GM19328 (cell line): ENCODE measurements at regions not wholly inside any gene's neighbourhood (a gene's known extent, or its start where the extent isn't known, plus 50 kb on each side); places are given as distances from the start of the nearest gene placed in this dataset.

Experiments used
- ATAC-seq: cut with Tn5 transposase; IDR thresholded peaks from one replicate; pipeline ENCODE4 v1.9.1; 2021; ENCODE audit warnings: mild to moderate bottlenecking, moderate library complexity; ENCODE audit not compliant: unreplicated experiment

DNA sequence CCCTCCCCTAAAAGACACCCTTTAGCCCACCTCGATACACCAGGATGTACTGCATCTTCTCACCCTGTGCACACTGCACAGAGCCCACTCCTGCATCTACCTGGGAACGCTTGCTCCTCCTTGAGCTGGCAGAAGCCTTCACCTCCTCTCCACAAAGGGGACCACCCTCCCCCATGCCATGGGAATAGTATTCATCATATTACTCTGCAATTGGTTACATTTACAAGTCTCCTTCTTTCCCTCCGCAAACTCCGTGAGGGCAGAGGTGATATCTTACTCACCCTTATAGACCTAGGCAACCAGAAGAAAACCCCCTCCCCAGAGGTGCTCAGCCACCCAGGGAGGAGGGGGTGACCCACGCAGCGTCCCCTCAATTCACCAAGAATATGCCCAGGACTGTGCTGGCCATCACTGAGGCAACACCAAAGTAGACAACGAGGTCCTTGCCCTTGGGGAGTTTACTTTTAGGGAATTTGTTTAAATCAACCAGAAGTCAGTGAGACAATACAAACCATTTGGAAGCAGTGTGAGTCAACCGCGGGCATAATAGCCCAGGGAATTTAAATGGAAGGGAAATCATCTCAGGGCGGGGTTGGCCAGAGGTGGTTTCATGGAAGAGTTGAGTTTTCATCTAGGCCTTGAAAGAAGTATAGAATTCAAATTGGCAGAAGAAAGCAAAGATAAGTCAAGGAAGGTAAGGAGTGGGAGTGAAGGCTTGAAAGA lies 214.5 kb downstream of the BARX2 start:
- ATAC-seq = no peak

DNA sequence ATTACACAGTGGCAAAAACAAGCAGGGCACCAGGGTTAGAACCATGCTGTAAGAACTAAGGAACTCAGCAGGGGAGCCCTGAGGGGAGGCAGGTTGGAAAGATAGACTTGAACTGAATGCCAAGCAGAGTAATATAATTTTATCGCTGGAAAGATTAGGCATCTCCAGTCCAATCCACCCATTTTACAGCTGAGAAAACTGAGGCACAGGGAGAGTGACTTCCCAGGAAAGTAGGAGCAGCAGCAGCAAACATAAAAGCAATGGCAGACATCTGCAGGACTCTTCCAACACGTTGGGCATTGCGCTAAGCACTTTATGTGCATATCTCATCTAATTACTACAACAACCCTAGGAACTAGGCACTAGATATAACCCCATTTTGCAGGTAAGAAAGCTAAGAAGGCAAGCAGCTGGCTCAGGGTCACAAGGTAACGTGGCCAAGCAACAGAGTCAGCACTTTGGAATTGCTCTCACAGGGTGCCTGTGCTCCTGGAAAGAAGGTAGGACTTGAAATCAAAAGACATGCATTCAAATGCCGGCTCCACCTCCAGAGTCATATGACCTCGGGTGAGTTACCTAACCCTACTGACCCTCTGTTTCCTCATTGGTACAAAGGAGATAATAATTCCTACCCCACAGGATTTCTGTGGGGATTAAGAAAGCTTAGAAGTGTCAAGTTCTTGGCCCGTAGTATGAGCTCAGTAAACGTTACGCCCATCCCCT lies 215.3 kb downstream of the BARX2 start:
- no peak for ATAC-seq

DNA sequence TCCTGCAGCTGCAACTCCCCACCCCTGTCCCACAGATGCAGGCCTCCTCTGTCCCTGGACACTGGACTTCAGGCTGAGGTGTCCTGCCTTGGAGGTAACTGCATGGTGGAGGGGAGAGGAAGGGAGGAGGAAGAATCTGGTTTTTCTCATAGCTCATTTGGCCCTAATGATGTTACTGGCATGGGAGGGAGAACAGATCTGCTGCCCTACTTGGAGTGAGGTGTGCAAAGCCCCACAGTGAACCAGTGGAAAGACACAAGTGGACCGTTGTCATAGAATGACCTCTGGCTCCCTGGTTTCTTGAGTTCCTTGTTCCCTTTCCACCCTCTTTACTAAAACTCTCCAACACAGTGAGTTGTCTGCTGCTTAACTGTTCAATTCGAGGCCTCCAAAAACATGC lies 215.9 kb downstream of the BARX2 start:
- no peak for ATAC-seq

DNA sequence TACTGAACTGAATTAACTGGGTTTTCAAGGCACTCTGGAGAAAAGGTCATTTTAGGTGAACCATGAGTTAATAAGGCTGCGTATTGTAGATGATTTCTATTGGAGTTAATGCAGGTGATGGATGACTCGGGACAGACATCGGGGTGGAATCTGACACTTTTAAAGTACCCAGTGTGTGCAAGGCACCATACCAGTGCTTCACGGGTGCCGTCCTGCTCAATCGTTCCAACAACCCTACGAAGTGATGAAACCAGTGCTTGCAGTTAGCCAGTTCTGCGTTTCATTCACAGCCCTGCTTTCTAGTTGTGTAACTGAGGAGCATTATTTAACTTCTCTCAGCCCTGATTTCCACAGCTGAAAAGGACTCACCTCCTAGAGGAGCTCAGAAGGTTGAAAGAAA lies 216.5 kb downstream of the BARX2 start:
- ATAC-seq = no peak

DNA sequence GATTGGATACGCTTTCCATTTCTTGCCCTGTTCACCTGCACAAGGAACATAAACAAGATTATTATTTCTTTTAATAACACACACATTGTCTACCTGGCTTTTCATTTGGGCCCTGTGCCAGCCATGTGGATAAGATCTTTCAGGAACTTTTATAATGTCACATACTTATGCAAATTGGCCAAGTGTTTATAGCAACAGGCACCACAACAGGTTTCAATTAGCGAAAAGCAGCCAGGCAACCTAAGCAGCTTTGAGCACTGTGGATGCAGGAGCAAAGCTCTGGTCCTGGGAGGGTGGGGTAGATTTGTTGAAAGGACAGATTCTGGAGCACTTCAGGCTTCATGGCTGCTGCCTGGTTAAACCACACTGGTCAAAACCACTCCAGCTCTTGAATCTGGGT lies 217.4 kb downstream of the BARX2 start:
- ATAC-seq = no peak

DNA sequence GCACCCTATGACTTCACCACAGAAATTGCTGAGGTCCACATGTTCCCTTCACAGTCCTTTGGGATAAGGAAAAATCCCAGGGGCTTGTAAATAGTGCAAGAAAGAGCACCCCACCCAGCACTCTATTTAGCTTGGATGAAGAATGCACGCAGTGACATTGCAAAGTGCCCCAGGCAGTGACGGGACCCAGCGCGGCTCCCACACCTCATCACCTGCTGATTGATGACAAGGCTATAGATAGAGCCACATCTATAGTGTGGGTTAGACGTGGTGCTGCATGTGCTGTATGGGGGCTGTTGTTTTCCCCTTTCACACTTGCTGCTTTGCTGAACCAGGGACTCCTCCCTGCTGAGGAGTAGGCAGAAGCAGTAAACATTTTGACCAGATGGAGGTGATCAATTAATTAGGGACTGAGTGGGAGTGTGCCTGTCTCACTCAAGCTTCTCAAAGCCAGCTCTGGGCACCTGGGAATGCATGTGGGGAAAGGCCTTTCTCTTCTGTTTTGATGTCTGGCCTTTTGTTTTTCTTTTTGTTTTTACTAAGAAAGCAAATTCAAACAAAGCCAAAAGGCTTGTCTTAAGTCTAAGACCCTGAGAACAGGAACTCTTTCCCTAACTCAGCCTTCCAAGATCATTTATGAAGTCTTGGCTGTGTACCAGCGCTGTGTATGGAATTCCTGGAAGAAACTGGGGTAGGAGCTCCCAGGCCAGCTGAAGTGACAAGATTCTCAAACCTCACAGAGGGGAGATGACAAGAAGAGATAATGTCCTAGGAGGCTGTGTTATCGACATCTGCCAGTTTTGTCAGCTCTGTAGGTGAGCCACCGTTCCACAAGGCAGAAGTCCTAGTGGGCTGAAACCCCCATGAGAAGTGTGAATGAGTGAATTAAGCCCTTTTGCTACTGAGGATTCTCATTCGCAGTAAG lies 219.7 kb downstream of the BARX2 start:
- no peak for ATAC-seq

DNA sequence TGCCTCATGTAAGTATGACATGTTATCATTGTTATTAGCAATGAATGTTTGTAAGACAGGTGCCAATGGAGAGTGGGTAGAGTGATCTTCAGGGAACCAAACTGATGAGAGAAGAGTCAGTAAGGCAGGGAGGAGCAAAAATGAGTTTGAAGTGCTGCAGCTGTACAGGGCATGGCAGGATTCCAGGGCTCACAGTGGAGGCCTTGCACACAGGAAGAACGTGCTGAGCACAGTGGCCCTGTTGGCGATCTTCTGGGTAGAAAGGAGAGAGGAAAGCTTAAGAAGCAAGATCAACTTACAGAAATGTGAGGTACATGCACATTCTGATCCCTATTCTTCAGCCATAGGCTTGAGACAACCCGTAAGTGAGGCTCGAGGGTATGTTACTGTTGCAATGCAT lies 219.3 kb upstream of the TMEM45B start:
- ATAC-seq = no peak

DNA sequence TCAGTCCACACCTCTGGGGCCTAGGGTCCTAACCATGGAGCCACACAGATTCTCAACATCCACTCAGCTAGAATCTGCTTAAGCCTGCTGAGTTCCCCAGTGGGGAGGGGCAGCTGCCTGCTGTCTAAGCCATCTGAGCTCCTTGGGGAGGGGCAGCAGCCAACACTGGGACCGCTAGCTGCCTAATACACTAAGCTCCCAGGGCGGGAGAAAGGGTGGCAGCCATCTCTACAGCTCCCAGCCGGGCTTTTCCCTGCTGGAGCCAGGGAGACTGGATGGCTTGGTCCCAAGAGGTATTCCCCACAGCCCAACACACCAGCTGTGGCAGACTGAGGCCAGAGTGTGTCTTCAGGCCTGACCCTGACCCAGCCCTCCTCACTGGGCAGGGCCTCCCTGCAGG lies 217.3 kb upstream of the TMEM45B start:
- no peak for ATAC-seq

DNA sequence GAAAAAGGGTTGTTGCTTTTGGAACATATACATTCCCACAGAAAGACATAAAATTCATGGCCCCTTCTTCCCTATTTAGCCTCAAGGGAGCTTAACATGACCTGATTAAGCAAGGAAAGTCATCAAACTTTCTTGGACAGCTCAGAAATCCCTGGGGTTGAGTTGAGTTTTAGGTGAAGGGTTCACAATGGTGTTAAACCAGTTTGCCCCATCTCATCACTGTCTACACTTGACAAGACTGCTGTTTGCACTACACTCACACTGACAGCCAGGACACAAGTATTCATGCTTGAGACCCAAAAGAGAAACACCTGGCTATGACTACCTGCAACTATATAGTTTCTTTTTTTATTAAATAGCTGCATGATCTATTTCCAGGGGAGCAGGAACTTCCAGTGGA lies 209.8 kb upstream of the TMEM45B start:
- ATAC-seq = no peak

DNA sequence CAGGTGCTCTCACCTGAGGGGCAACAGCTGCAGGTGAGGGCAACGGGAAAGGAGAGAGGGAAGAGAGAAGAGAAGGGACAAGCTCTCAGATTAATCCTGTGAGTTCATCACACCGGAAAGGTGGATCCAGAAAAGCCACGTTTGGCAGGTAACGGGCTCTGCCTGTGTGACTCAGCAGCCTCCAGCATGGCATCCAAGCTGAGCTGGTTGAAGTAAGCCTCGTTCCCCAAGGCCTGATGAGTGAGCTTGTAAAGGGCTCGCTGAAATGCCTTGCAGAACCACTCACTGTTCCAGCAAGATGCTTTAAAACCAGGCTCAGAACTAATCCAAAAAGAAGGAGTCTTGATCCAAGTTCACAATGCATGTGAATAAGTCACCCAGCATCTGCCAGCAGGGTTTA lies 206.9 kb upstream of the TMEM45B start:
- ATAC-seq = no peak

DNA sequence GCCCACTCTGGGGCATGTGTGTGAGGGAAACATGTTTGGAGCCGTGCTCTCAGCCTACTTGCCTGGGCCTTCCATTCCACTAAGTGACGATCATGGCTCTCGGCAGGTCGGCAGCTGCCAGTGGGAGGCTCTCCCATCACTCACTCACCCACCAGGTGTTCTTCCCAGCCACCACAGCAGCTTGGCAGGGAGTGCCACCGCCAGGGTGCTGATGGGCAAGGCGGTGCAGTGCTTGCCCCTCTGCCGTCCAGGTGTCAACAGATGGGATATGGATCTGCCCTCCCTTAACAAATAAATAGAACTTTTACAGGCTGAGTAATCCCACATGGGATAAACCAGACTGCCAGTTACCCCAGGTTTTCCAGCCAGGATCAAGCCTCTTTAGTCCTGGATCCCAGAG lies 205.5 kb upstream of the TMEM45B start:
- ATAC-seq = no peak

DNA sequence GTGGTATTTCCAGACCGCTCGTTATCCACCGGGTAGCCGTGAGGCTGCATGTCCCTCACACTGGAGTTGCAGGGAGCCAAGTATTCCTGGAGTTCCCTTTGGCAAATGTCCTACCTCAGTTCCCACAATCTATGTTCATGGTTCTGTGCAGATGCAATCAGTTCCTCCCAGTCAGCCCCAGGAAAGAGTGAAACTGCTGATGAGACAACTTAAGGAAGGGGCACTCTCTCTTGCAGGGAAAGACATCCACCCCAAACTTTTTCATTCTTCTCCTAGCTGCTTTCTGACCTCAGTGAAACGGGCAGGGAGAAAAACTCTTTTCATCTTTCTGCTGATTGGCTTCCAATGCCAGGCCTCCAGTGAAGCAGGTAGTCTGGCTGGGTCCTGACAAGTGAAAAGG lies 205.1 kb upstream of the TMEM45B start:
- ATAC-seq = no peak

DNA sequence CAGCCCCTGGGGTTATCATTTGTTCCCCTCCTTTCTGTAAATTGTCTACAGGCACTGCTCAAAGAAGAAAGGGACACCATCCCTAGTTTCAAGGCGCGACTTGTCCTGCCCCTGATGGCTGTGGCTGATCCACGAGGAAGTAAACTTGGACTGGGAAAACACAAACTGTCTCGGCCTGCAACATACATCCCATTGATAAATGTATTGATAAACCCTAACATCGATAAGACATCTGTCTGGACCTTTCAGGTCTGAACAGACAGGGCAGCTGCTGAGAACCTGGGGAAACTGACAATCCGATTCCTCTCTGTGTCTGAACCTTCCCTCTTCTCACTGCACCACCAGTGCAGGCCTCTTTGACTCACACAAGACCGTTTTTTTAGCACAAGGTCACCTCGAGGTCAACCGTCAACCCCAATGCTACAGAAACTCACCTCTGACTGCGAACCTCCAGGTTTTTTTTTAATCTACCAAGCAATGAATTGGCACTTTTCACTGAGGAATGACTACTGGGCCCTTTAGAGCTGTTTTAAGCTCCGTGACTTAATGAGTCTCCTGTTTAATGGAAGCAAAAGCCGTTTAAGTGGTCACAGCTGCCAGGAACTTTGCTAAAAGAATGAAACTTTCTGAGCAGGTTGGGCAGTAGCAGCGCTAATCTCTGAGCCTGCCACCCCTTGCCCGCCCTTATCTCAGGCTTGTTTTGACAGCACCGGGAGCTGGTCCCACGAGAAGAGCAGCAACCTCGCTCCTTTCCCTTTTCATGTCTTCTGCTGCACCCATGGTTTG lies 203.8 kb upstream of the TMEM45B start:
- ATAC-seq = no peak

DNA sequence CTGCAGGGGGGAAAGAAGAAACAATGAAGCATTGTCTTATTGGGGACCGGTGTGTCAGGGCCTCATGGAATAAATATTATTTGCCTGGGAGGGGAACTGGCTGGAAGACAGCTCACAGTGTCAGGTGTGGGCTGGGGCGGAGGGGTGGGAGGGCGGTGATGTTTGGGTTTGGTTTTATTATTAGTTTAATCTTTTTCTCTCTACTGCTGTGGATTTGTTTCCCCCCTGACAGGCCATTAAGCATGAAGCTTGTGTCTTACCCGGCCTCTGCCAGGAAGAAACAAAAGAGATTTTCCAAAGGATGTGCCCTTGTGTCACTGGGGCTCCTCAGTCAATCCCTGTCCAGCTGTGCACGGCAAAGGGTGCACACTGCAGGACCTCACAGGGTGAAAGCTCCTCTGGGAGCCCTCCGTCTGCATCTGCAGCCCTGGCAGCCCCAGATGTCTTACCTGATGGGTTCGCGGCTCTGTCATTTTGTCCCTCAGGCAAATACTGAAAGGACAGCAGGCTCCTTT lies 203.1 kb upstream of the TMEM45B start:
- no peak for ATAC-seq

DNA sequence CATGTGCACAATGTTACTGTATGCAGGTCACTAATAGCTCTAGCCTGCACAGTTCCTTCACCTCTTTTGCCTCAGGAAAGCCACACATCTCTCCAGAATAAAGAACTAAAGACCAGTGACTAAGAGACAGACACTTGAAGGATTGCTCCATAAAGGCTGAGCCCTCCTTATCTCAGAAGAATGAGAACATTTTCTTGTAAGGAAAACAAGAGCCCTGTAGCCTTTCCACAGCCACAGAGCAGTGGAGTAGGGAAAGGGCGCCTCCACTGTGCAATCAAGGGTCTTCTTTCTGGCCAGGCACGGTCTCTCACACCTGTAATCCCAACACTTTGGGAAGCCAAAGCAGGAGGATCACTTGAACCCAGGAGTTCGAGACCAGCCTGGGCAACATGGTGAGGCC lies 202.6 kb upstream of the TMEM45B start:
- ATAC-seq = no peak

DNA sequence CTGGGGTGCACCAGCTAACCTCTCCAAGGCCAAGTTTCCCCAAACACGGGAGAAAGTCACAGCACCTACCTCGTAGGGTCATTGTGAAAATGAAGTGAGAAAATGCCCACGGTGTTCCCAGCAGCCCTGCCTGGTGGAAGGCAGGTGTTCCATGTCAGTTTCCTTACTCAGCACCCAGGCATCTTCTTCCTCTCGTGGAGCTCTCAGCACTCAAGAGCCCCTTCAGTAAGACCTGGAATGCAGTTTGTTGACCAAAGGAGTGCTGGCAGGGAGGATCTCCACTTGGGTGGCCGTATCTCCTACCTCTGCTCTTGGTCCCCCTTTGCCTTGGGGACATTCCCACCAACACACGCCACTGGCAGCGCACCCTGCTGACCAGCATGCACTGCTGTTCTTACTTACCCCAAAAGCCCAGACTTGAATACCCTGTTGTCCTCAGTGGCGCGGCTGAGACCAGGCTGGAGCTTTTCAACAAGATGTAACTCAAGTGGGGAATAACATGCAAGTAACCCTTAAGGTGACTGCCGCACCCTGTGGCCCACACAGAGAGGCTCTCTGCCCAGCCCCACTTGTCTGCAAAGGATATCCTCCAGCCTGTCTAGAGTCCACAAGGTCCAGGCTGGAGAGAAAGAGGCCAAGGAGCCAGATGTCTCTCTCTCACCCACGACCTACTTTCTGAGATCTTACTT lies 201.2 kb upstream of the TMEM45B start:
- ATAC-seq = no peak

DNA sequence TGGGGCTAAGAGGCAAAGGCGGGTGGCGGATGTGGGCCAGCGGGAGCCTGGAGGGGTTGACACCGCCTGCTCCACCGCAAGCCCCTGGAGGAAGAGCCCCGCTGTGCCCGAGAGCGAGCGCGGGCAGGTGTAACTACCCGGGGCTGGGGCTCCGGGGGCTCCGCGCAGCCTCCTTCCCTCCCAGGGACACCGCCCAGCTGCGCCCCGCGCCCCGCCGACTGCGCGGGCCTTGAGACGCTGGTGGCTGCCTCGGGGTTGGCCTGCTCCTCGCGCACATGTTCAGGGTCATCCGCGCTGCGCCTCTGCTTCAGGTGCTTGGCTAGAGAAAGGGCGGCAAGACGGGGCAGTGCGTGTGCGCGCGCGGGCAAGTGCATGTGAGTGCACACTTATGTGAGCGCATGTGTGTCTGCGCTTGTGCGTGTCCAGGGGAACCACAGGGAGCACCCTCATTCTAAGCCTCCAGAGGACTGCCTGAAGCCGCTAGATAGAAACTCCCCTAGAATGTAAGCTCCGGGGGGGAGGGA lies 197.5 kb upstream of the TMEM45B start:
- ATAC-seq = no peak

DNA sequence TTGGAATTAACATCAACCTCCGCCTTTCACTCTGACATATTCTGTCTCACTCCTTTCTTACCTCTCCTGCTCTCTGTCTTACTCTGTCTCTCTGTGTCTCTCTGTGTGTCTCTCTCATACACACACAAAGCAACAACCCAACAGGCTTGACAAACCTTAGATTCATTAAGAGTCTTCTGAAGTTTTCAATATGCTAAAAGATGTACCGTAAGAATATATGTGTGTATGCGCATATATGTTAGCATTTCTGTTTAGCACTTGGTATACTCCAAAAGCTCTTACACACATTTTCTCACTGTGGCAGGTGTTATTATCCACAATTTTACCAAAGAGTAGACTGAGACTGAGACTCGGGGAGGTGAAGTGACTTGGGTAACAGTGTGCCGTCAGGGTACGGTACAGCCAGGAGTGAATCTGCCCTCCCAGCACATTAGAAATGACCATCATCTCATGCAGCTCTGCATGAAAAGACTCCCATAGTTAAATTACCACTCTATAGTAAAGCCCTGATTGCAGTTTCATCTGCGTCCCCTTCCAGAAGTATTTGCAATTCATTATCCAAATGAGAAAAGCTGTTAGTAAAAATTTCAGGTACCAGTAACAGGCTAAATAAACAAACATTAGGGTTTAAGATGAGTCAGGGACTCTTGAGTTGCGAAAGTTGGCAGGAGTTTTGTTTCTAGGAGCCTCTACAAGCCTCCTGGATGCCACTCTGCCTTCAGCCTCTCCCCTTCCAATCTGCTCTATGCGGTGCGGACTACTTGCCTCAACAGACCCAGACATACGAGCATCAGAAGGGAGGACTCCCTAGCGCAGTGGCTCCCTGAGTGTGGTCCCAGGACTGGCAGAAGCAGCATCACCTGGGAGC lies 195.2 kb upstream of the TMEM45B start:
- ATAC-seq = no peak

DNA sequence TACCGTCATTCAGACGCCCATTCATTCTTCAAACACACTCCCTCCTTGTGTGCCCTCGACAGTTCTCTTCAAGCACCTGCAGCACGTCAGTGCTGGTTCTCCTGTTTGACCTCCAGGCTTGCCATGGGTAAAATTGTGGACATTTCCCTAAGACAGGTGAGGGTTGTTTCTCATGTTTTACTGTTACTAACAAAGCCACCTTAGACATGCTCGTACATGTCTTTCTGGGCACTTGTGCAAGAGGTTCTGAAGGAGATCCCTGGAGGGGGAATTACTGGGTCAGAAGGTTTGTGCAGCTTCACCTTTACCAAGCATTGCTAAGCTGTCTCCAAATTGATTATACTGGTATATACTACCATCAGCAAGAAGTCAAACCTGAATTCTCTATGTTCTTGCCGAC lies 189.7 kb upstream of the TMEM45B start:
- ATAC-seq = no peak
